BE2C (cell line): ENCODE measurements at regions not wholly inside any gene's neighbourhood (a gene's known extent, or its start where the extent isn't known, plus 50 kb on each side); places are given as distances from the start of the nearest gene placed in this dataset.

Experiments
- DNase-seq: peaks from one replicate; pipeline ENCODE4 v3.0.0-alpha.2; 2020
- H3K27me3 ChIP-seq: fragments of 250-450 bp; sonication (Bioruptor Pico); 2 replicates; pipeline ENCODE4 v1.5.1; 2020; ENCODE audit warnings: mild to moderate bottlenecking
- H3K36me3 ChIP-seq: fragments of 250-450 bp; sonication (Bioruptor Pico); 2 replicates; pipeline ENCODE4 v1.5.1; 2020; ENCODE audit warnings: mild to moderate bottlenecking
- H3K4me1 ChIP-seq: fragments of 250-450 bp; sonication (Bioruptor Pico); 2 replicates; pipeline ENCODE4 v1.5.1; 2020
- H3K4me3 ChIP-seq: 2 replicates; pipeline ENCODE4 v1.5.1; 2011; ENCODE audit warnings: low read depth, low read length
- H3K9me3 ChIP-seq: fragments of 250-450 bp; sonication (Bioruptor Pico); 2 replicates; pipeline ENCODE4 v1.5.1; 2020
- CTCF ChIP-seq: IDR thresholded peaks from 2 replicates; pipeline ENCODE4 v1.5.1; 2012; ENCODE audit warnings: mild to moderate bottlenecking, low read depth, low read length

GRCh38 chr15:96514607-96515285, 184.2 kb downstream of the NR2F2 start:
- Histone ChIP-seq H3K4me1 (peaks cover 3% of the 10 kb centered on the region; the same call in 1 of the 2 replicates), H3K36me3 (no peaks in the 10 kb centered on the region), H3K9me3 (no peaks in the 10 kb centered on the region), H3K27me3 (peaks cover 11% of the 10 kb centered on the region), H3K4me3 (no peak overlapping the region)
- no peak for DNase-seq
- TF ChIP-seq CTCF = no peak

- no peak for DNase-seq
- Histone ChIP-seq H3K27me3 (peaks cover 7% of the 10 kb centered on the region), H3K4me1 (peaks cover 3% of the 10 kb centered on the region; the same call in 1 of the 2 replicates), H3K4me3 (no peak overlapping the region), H3K9me3 (no peaks in the 10 kb centered on the region), H3K36me3 (no peaks in the 10 kb centered on the region)
- TF ChIP-seq CTCF = no peak
These were observed 184.9 kb downstream of the NR2F2 start for GRCh38 chr15:96515371-96515770.

- DNase-seq = no peak
- no peaks in the 10 kb centered on the region for H3K4me1 ChIP-seq
These were observed 190.9 kb downstream of the NR2F2 start for GRCh38 chr15:96521386-96521785.

GRCh38 chr15:96524676-96525417, 194.3 kb downstream of the NR2F2 start:
- no peak for DNase-seq
- no peaks in the 10 kb centered on the region for H3K36me3 ChIP-seq
- no peaks in the 10 kb centered on the region for H3K9me3 ChIP-seq
- H3K27me3 ChIP-seq = peaks cover 14% of the 10 kb centered on the region; the same call in 1 of the 2 replicates
- TF ChIP-seq CTCF = no peak
- no peaks in the 10 kb centered on the region for H3K4me1 ChIP-seq
- no peak overlapping the region for H3K4me3 ChIP-seq

More at GRCh38 chr15:96521386-96521785, 190.9 kb downstream of the NR2F2 start:
- Histone ChIP-seq H3K4me3 (no peak overlapping the region), H3K36me3 (no peaks in the 10 kb centered on the region), H3K9me3 (no peaks in the 10 kb centered on the region), H3K27me3 (peaks cover 5% of the 10 kb centered on the region; the same call in 1 of the 2 replicates)
- no peak for TF ChIP-seq CTCF

GRCh38 chr15:96535148-96535547, 204.6 kb downstream of the NR2F2 start:
- H3K4me3 ChIP-seq = no peak overlapping the region
- H3K9me3 ChIP-seq = no peaks in the 10 kb centered on the region
- H3K27me3 ChIP-seq = peaks cover 29% of the 10 kb centered on the region
- no peak for TF ChIP-seq CTCF
- peaks cover 3% of the 10 kb centered on the region; the same call in 1 of the 2 replicates for H3K4me1 ChIP-seq
- no peak for DNase-seq
- no peaks in the 10 kb centered on the region for H3K36me3 ChIP-seq

- DNase-seq = no peak
- H3K27me3 ChIP-seq = peaks cover 14% of the 10 kb centered on the region
- no peak for TF ChIP-seq CTCF
- H3K36me3 ChIP-seq = no peaks in the 10 kb centered on the region
- peaks cover 8% of the 10 kb centered on the region for H3K4me1 ChIP-seq
- no peaks in the 10 kb centered on the region for H3K9me3 ChIP-seq
- no peak overlapping the region for H3K4me3 ChIP-seq
These were observed 208.0 kb downstream of the NR2F2 start for GRCh38 chr15:96538491-96538890.
